ENCODE measurements at regions not wholly inside any gene's neighbourhood (a gene's known extent, or its start where the extent isn't known, plus 50 kb on each side); places are given as distances from the start of the nearest gene placed in this dataset.

GRCh38 chr9:3027210-3027609 is 183.3 kb upstream of the PUM3 start:
- Histone ChIP-seq H3K4me1 (ENCODE audit: control insufficient read depth, insufficient read depth, low read length) (peaks cover 5% of the 10 kb centered on the region), H3K27me3 (ENCODE audit: control insufficient read depth, insufficient read depth, low read length) (no peaks in the 10 kb centered on the region), H3K36me3 (ENCODE audit: control insufficient read depth, insufficient read depth, low read length) (no peaks in the 10 kb centered on the region), H3K27ac (ENCODE audit: low read length) (no peak overlapping the region), H3K4me3 (ENCODE audit: low read length) (no peak overlapping the region), H3K9me3 (replicated peaks; ENCODE audit: control insufficient read depth, low read depth, low read length) (no peaks in the 10 kb centered on the region)
- 100% methylated on average over 1 of the region's 3 CpGs for WGBS (ENCODE audit: insufficient coverage)
- no peak for DNase-seq

- Histone ChIP-seq H3K4me1 (ENCODE audit: control insufficient read depth, insufficient read depth, low read length) (peaks cover 6% of the 10 kb centered on the region), H3K27me3 (ENCODE audit: control insufficient read depth, insufficient read depth, low read length) (no peaks in the 10 kb centered on the region), H3K9me3 (replicated peaks; ENCODE audit: control insufficient read depth, low read depth, low read length) (no peaks in the 10 kb centered on the region), H3K36me3 (ENCODE audit: control insufficient read depth, insufficient read depth, low read length) (no peaks in the 10 kb centered on the region), H3K27ac (ENCODE audit: low read length) (no peak overlapping the region), H3K4me3 (ENCODE audit: low read length) (no peak overlapping the region)
- WGBS (ENCODE audit: insufficient coverage): no CpG with 5 or more reads among the region's 3 CpGs
- peak; percentile 28 for DNase-seq
Observed at GRCh38 chr9:3023449-3023848, 179.6 kb upstream of the PUM3 start.

DNA sequence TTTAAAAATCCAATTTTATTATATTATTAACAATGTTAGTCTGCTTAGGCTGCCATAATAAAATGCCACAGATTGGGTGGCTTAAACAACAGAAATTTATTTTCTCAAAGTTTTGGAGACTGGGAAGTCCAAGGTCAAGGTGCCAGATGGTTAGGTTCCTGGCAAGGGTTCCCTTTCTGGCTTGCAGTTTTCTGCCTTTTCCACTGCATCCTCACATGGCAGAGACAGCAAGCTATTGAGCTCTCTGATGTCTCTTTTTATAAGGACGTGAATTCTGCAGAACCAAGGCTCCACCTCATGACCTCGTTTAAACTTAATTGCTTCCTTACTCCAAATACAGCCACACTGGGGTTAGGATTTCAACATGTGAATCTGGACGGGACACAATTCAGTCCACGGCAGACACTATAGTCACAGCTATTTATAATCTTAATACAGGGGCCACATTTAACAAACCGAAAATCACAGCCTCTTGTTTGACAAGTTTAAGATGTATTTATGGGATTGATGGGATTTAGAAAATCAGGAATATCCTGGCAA is 174.9 kb upstream of the PUM3 start:
- DNase-seq: peak; percentile 7
- 18% methylated on average over 3 of the region's 5 CpGs for WGBS (ENCODE audit: insufficient coverage)
- Histone ChIP-seq H3K36me3 (ENCODE audit: control insufficient read depth, insufficient read depth, low read length) (no peaks in the 10 kb centered on the region), H3K9me3 (replicated peaks; ENCODE audit: control insufficient read depth, low read depth, low read length) (no peaks in the 10 kb centered on the region), H3K27ac (ENCODE audit: low read length) (no peak overlapping the region), H3K4me3 (ENCODE audit: low read length) (no peak overlapping the region), H3K4me1 (ENCODE audit: control insufficient read depth, insufficient read depth, low read length) (peaks cover 5% of the 10 kb centered on the region), H3K27me3 (ENCODE audit: control insufficient read depth, insufficient read depth, low read length) (no peaks in the 10 kb centered on the region)

DNA sequence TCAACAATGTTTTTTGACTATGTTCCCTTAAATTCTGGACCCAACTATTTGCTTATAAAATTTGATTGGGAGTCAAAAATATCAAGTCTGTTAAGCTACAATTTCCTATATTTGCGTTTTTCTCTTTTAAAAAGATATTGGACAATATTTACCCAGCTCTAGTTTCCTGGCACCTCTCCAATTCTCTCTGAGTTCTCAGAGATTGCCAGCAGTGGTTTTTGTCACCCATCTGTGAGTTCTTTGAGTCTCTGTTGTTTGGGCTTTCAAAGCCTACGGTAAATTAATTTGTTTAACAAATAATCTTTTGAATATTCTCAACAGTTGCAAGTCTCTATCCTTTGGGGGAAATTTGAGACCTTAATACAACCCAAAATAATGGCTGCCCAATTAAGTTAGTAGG is 174.2 kb upstream of the PUM3 start:
- Histone ChIP-seq H3K4me3 (ENCODE audit: low read length) (no peak overlapping the region), H3K27me3 (ENCODE audit: control insufficient read depth, insufficient read depth, low read length) (no peaks in the 10 kb centered on the region), H3K9me3 (replicated peaks; ENCODE audit: control insufficient read depth, low read depth, low read length) (no peaks in the 10 kb centered on the region), H3K4me1 (ENCODE audit: control insufficient read depth, insufficient read depth, low read length) (peaks cover 3% of the 10 kb centered on the region), H3K36me3 (ENCODE audit: control insufficient read depth, insufficient read depth, low read length) (no peaks in the 10 kb centered on the region), H3K27ac (ENCODE audit: low read length) (no peak overlapping the region)
- DNase-seq: peak; percentile 15
- no CpG with 5 or more reads among the region's 2 CpGs for WGBS (ENCODE audit: insufficient coverage)

DNA sequence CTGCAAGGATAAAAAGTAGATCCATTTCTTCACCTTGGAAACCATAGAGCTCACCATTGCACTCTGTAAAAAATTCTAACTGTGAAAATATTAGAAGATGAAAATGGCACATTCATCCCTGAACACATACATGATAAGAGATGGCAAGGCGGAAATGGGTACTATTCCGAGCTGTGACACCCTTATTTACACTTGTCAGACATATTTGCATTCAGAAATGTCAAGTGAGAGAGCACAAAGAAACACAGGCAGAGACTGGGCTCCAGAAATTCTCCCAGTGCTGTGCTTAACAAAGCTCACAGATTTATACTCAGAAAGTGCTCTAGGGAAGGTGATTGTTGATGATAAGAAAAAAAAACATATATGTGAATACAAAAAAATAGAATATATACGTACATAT is 170.3 kb upstream of the PUM3 start:
- no CpG with 5 or more reads among the region's 3 CpGs for WGBS (ENCODE audit: insufficient coverage)
- no peaks in the 10 kb centered on the region for H3K27me3 ChIP-seq (ENCODE audit: control insufficient read depth, insufficient read depth, low read length)
- no peaks in the 10 kb centered on the region for H3K9me3 ChIP-seq (replicated peaks; ENCODE audit: control insufficient read depth, low read depth, low read length)
- no peak overlapping the region for H3K27ac ChIP-seq (ENCODE audit: low read length)
- H3K36me3 ChIP-seq (ENCODE audit: control insufficient read depth, insufficient read depth, low read length): no peaks in the 10 kb centered on the region
- DNase-seq: no peak
- H3K4me1 ChIP-seq (ENCODE audit: control insufficient read depth, insufficient read depth, low read length): peaks cover 3% of the 10 kb centered on the region
- H3K4me3 ChIP-seq (ENCODE audit: low read length): no peak overlapping the region

GRCh38 chr9:3012842-3013241 is 168.9 kb upstream of the PUM3 start:
- Histone ChIP-seq H3K27me3 (ENCODE audit: control insufficient read depth, insufficient read depth, low read length) (no peaks in the 10 kb centered on the region), H3K36me3 (ENCODE audit: control insufficient read depth, insufficient read depth, low read length) (no peaks in the 10 kb centered on the region), H3K27ac (ENCODE audit: low read length) (no peak overlapping the region), H3K4me1 (ENCODE audit: control insufficient read depth, insufficient read depth, low read length) (no peaks in the 10 kb centered on the region), H3K9me3 (replicated peaks; ENCODE audit: control insufficient read depth, low read depth, low read length) (no peaks in the 10 kb centered on the region), H3K4me3 (ENCODE audit: low read length) (no peak overlapping the region)
- DNase-seq: no peak
- no CpG with 5 or more reads among the region's 5 CpGs for WGBS (ENCODE audit: insufficient coverage)

- Histone ChIP-seq H3K4me1 (ENCODE audit: control insufficient read depth, insufficient read depth, low read length) (peaks cover 2% of the 10 kb centered on the region), H3K9me3 (replicated peaks; ENCODE audit: control insufficient read depth, low read depth, low read length) (no peaks in the 10 kb centered on the region), H3K36me3 (ENCODE audit: control insufficient read depth, insufficient read depth, low read length) (no peaks in the 10 kb centered on the region), H3K27me3 (ENCODE audit: control insufficient read depth, insufficient read depth, low read length) (no peaks in the 10 kb centered on the region), H3K27ac (ENCODE audit: low read length) (no peak overlapping the region), H3K4me3 (ENCODE audit: low read length) (no peak overlapping the region)
- DNase-seq: no peak
- 75% methylated on average over 2 of the region's 6 CpGs for WGBS (ENCODE audit: insufficient coverage)
Observed at GRCh38 chr9:3012245-3012644, 168.3 kb upstream of the PUM3 start.

- H3K27me3 ChIP-seq (ENCODE audit: control insufficient read depth, insufficient read depth, low read length): no peaks in the 10 kb centered on the region
- no peaks in the 10 kb centered on the region for H3K36me3 ChIP-seq (ENCODE audit: control insufficient read depth, insufficient read depth, low read length)
- H3K4me3 ChIP-seq (ENCODE audit: low read length): no peak overlapping the region
- WGBS (ENCODE audit: insufficient coverage): 92% methylated on average over 2 of the region's 4 CpGs
- no peaks in the 10 kb centered on the region for H3K9me3 ChIP-seq (replicated peaks; ENCODE audit: control insufficient read depth, low read depth, low read length)
- H3K27ac ChIP-seq (ENCODE audit: low read length): no peak overlapping the region
- H3K4me1 ChIP-seq (ENCODE audit: control insufficient read depth, insufficient read depth, low read length): peaks cover 12% of the 10 kb centered on the region
- DNase-seq: no peak
Observed at GRCh38 chr9:3008091-3008490, 164.2 kb upstream of the PUM3 start.

DNA sequence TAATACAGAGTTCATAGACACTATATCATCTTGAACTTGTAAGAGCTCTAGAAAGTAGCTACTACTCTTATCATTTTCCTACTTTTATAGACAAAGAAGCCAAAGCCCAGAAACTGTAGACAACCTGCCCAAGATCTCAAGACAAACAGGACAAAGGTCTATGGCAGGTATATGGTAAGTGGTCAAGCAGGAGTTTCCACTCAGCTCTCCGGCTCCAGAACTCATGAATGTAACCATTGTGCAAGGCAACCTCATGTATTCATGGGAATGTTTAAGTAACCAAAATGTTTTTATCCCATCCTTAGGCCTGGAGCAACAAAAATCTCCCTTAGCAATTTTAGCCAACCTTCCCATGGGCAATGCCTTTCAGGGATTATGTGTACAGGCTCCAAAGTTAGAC is 163.4 kb upstream of the PUM3 start:
- H3K27me3 ChIP-seq (ENCODE audit: control insufficient read depth, insufficient read depth, low read length): no peaks in the 10 kb centered on the region
- H3K4me1 ChIP-seq (ENCODE audit: control insufficient read depth, insufficient read depth, low read length): peaks cover 12% of the 10 kb centered on the region
- H3K27ac ChIP-seq (ENCODE audit: low read length): no peak overlapping the region
- H3K4me3 ChIP-seq (ENCODE audit: low read length): no peak overlapping the region
- no peaks in the 10 kb centered on the region for H3K36me3 ChIP-seq (ENCODE audit: control insufficient read depth, insufficient read depth, low read length)
- H3K9me3 ChIP-seq (replicated peaks; ENCODE audit: control insufficient read depth, low read depth, low read length): no peaks in the 10 kb centered on the region
- WGBS (ENCODE audit: insufficient coverage): no CpG with 5 or more reads among the region's 1 CpG
- DNase-seq: no peak

- no peaks in the 10 kb centered on the region for H3K9me3 ChIP-seq (replicated peaks; ENCODE audit: control insufficient read depth, low read depth, low read length)
- H3K36me3 ChIP-seq (ENCODE audit: control insufficient read depth, insufficient read depth, low read length): no peaks in the 10 kb centered on the region
- no peak overlapping the region for H3K27ac ChIP-seq (ENCODE audit: low read length)
- no peaks in the 10 kb centered on the region for H3K27me3 ChIP-seq (ENCODE audit: control insufficient read depth, insufficient read depth, low read length)
- peaks cover 12% of the 10 kb centered on the region for H3K4me1 ChIP-seq (ENCODE audit: control insufficient read depth, insufficient read depth, low read length)
- no peak overlapping the region for H3K4me3 ChIP-seq (ENCODE audit: low read length)
- DNase-seq: peak; percentile 32
Observed at GRCh38 chr9:3006851-3007250, 163.0 kb upstream of the PUM3 start.

GRCh38 chr9:3004572-3004971 is 160.7 kb upstream of the PUM3 start:
- WGBS (ENCODE audit: insufficient coverage): 100% methylated on average over 1 of the region's 1 CpG
- H3K27ac ChIP-seq (ENCODE audit: low read length): no peak overlapping the region
- H3K4me1 ChIP-seq (ENCODE audit: control insufficient read depth, insufficient read depth, low read length): peaks cover 12% of the 10 kb centered on the region
- no peak overlapping the region for H3K4me3 ChIP-seq (ENCODE audit: low read length)
- no peaks in the 10 kb centered on the region for H3K27me3 ChIP-seq (ENCODE audit: control insufficient read depth, insufficient read depth, low read length)
- no peaks in the 10 kb centered on the region for H3K9me3 ChIP-seq (replicated peaks; ENCODE audit: control insufficient read depth, low read depth, low read length)
- DNase-seq: no peak
- no peaks in the 10 kb centered on the region for H3K36me3 ChIP-seq (ENCODE audit: control insufficient read depth, insufficient read depth, low read length)
